Smooth muscle cell (in vitro differentiated cells): ENCODE measurements at regions not wholly inside any gene's neighbourhood (a gene's known extent, or its start where the extent isn't known, plus 50 kb on each side); places are given as distances from the start of the nearest gene placed in this dataset.

Experiments
- DNase-seq: peaks from one replicate; lab custom pipeline; 2025; ENCODE audit not compliant: unreplicated experiment; lab: John Stamatoyannopoulos, UW
- H2AFZ ChIP-seq: fragments of 200-600 bp; sonication (generic); 2 replicates; pipeline ENCODE4 v1.6.0; 2016; ENCODE audit warnings: antibody characterized with exemption, low read depth, mild to moderate bottlenecking
- H3F3A ChIP-seq: fragments of 200-600 bp; sonication (generic); 2 replicates; pipeline ENCODE4 v1.6.0; 2017; ENCODE audit warnings: antibody characterized with exemption, low read depth
- H3K27ac ChIP-seq: fragments of 200-600 bp; sonication (generic); 2 replicates; pipeline ENCODE4 v1.5.1; 2016; ENCODE audit warnings: low read depth, mild to moderate bottlenecking
- H3K27me3 ChIP-seq: fragments of 200-600 bp; sonication (generic); 2 replicates; pipeline ENCODE4 v1.6.1; 2016; ENCODE audit warnings: low read depth, mild to moderate bottlenecking
- H3K36me3 ChIP-seq: fragments of 200-600 bp; sonication (generic); 2 replicates; pipeline ENCODE4 v1.5.1; 2016; ENCODE audit warnings: low read depth
- H3K4me1 ChIP-seq: fragments of 200-600 bp; sonication (generic); 2 replicates; pipeline ENCODE4 v1.5.1; 2016; ENCODE audit warnings: low read depth
- H3K4me2 ChIP-seq: fragments of 200-600 bp; sonication (generic); 2 replicates; pipeline ENCODE4 v1.6.0; 2016; ENCODE audit warnings: mild to moderate bottlenecking
- H3K4me3 ChIP-seq: fragments of 200-600 bp; sonication (generic); 2 replicates; pipeline ENCODE4 v1.5.1; 2016; ENCODE audit warnings: mild to moderate bottlenecking
- H3K79me2 ChIP-seq: fragments of 200-600 bp; sonication (generic); 2 replicates; pipeline ENCODE4 v1.6.0; 2016; ENCODE audit warnings: low read depth, mild to moderate bottlenecking
- H3K9ac ChIP-seq: fragments of 200-600 bp; sonication (generic); 2 replicates; pipeline ENCODE4 v1.6.0; 2016; ENCODE audit warnings: low read depth
- H3K9me3 ChIP-seq: fragments of 200-600 bp; sonication (generic); replicated peaks from 2 replicates; pipeline ENCODE4 v1.5.1; 2016; ENCODE audit warnings: low read depth
- H4K20me1 ChIP-seq: fragments of 200-600 bp; sonication (generic); 2 replicates; pipeline ENCODE4 v1.6.0; 2016; ENCODE audit warnings: low read depth
- WGBS: methylation state at CpG from one replicate; pipeline ENCODE4 v1.1.7; 2016; ENCODE audit warnings: low lambda C conversion rate; 5-methylcytosine and 5-hydroxymethylcytosine counted together
- TF ChIP-seq, protein P1 (sequence below): fragments of 200-600 bp; sonication (generic); IDR thresholded peaks from 2 replicates; pipeline ENCODE4 v1.5.1; 2017; ENCODE audit warnings: borderline replicate concordance, mild to moderate bottlenecking, antibody characterized with exemption; ENCODE audit not compliant: insufficient read depth, poor library complexity, severe bottlenecking

DNA sequence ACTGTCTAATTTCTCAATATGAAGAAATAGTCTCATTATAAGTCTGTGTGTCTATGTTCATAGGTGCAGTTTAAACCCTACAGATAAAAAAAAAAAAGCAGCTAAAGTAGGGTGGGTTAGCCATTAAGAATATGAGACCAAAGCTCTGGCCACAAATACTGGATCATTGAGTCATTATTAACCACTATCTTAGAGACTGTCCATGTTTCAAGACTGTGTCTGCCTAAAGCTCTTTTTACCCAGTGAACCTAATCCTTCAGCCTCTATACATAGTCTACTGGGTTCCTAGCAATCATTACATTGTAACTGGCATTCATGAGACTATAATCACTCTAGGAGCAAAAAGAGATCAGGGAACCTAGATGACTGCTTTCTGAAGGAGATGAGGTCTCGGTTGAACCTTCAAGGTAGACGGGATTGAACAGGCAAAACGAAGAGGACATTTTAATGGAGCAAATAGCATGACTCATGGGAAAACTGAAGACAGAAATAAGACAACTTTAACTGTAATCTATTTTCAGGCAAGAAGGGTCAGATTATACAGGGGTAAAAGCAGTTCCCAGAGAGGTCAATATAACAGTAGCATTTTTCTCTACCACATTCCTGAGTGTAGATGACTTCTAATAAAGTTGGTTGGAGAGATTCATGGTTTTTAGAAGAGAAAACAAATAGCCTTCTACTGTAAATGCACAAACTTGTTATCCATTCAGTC lies 64.0 kb upstream of the FIBIN start:
- Histone ChIP-seq H3K9me3 (no peaks in the 10 kb centered on the region), H3K36me3 (no peaks in the 10 kb centered on the region), H3F3A (peaks cover 31% of the 10 kb centered on the region), H4K20me1 (no peaks in the 10 kb centered on the region), H3K27me3 (no peaks in the 10 kb centered on the region), H3K4me1 (peaks cover 24% of the 10 kb centered on the region), H3K9ac (peak overlapping the region; percentile 83), H3K4me2 (peak overlapping the region; percentile 79), H3K79me2 (no peaks in the 10 kb centered on the region), H3K27ac (peak overlapping the region; percentile 98), H2AFZ (no peak overlapping the region), H3K4me3 (no peak overlapping the region)
- TF ChIP-seq, protein P1, sequence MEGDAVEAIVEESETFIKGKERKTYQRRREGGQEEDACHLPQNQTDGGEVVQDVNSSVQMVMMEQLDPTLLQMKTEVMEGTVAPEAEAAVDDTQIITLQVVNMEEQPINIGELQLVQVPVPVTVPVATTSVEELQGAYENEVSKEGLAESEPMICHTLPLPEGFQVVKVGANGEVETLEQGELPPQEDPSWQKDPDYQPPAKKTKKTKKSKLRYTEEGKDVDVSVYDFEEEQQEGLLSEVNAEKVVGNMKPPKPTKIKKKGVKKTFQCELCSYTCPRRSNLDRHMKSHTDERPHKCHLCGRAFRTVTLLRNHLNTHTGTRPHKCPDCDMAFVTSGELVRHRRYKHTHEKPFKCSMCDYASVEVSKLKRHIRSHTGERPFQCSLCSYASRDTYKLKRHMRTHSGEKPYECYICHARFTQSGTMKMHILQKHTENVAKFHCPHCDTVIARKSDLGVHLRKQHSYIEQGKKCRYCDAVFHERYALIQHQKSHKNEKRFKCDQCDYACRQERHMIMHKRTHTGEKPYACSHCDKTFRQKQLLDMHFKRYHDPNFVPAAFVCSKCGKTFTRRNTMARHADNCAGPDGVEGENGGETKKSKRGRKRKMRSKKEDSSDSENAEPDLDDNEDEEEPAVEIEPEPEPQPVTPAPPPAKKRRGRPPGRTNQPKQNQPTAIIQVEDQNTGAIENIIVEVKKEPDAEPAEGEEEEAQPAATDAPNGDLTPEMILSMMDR = no peak
- WGBS = 38% methylated on average over 3 of the region's 3 CpGs
- DNase-seq = no peak

DNA sequence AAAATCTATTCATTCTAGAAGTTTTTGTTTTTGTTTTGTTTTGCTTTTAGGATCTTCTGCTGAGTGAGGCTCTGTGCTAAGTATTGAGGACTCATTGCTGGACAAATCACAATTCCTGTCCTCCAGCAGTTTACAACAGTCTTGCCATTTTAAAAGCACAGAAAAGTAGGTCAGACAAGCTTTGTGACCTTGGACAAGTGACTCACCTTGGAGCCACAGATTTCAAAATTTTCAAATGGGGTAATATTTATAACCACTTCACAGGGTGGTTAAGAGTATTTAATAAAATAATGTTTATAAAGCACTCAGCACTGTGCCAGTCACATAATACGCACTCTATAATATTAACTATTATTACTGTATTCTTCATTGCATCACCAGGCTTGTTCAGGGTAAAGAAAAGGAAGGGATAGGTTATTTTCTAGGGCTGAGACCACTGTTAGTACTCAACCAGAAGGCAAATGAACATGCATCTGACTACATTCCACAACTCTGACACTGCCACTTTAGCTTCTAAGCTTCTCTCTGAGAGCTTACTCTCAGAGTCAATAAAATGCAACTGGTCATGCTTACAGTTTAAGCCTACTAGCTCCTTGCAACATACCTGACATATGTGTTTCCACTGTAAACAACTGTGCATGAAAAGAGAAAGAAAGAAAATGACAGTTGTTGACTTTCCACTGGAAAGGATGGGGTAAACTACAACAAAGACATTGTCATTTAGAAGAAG lies 63.2 kb upstream of the FIBIN start:
- no peaks in the 10 kb centered on the region for H3K27me3 ChIP-seq
- H3K27ac ChIP-seq = peak overlapping the region; percentile 98
- H3K4me2 ChIP-seq = peak overlapping the region; percentile 79
- no peaks in the 10 kb centered on the region for H3K9me3 ChIP-seq
- no peaks in the 10 kb centered on the region for H3K79me2 ChIP-seq
- H2AFZ ChIP-seq = no peak overlapping the region
- no peak for DNase-seq
- H3F3A ChIP-seq = peaks cover 31% of the 10 kb centered on the region
- H3K36me3 ChIP-seq = no peaks in the 10 kb centered on the region
- H4K20me1 ChIP-seq = no peaks in the 10 kb centered on the region
- no peak overlapping the region for H3K4me3 ChIP-seq
- peak overlapping the region; percentile 83 for H3K9ac ChIP-seq
- WGBS = 88% methylated on average over 1 of the region's 1 CpG
- H3K4me1 ChIP-seq = peaks cover 24% of the 10 kb centered on the region
- TF ChIP-seq, protein P1 = no peak

DNA sequence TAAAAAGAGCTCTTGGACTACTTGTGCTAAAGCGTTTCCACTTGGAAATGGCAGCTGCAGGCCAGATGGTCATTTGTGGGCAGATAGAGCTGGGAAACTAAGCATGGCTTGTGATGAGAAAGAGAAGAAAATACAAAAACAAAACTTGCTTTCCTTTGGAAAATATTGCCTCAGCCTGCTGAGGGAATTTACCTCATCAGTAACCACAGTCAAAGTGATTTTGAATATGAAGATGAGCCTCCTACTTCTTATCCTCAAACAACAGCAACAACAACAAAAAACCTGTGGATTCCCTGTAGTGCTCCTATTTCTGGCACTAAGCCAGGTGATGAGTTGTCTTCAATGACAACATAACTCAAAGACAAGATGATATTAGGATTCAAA lies 62.7 kb upstream of the FIBIN start:
- Histone ChIP-seq H3K79me2 (no peaks in the 10 kb centered on the region), H3K27me3 (no peaks in the 10 kb centered on the region), H4K20me1 (no peaks in the 10 kb centered on the region), H3K4me3 (no peak overlapping the region), H3K4me1 (peaks cover 24% of the 10 kb centered on the region), H3K9me3 (no peaks in the 10 kb centered on the region), H3K27ac (peak overlapping the region; percentile 98), H3K36me3 (no peaks in the 10 kb centered on the region), H3F3A (peaks cover 31% of the 10 kb centered on the region), H3K9ac (peak overlapping the region; percentile 53), H3K4me2 (peak overlapping the region; percentile 79), H2AFZ (no peak overlapping the region)
- TF ChIP-seq, protein P1 = no peak
- DNase-seq = no peak
- WGBS = 33% methylated on average over 1 of the region's 1 CpG

DNA sequence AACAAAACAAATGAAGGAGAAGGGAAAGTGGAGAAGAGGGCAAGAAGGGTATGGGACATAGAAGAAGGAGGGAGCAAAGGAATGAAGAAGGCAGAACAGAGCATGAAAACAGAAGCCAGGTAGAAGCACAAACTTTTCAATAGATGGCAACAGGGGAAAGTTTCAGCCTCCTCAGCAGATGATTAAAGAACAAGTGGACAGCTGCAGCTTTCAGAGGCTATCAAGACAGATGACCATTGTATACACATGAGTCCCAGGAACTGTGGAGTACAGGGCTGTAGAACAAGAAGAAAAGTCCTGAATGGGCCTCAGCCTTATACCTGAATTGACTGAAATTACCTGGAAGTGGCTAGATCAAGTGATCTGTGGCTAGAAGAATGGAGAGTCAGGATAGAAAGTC lies 62.0 kb upstream of the FIBIN start:
- H3K27me3 ChIP-seq = no peaks in the 10 kb centered on the region
- H3K79me2 ChIP-seq = no peaks in the 10 kb centered on the region
- H3F3A ChIP-seq = peaks cover 31% of the 10 kb centered on the region
- peak overlapping the region; percentile 53 for H3K9ac ChIP-seq
- H3K4me1 ChIP-seq = peaks cover 28% of the 10 kb centered on the region
- no peak overlapping the region for H3K4me3 ChIP-seq
- H3K9me3 ChIP-seq = no peaks in the 10 kb centered on the region
- no peak for DNase-seq
- peak overlapping the region; percentile 79 for H3K4me2 ChIP-seq
- no peak overlapping the region for H2AFZ ChIP-seq
- TF ChIP-seq, protein P1 = no peak
- no peaks in the 10 kb centered on the region for H3K36me3 ChIP-seq
- H3K27ac ChIP-seq = peak overlapping the region; percentile 98
- no peaks in the 10 kb centered on the region for H4K20me1 ChIP-seq
